Right atrium auricular region (tissue), 2 donors: ENCODE measurements at regions not wholly inside any gene's neighbourhood (a gene's known extent, or its start where the extent isn't known, plus 50 kb on each side); places are given as distances from the start of the nearest gene placed in this dataset.

Source experiments
- DNase-seq: peaks from one replicate; pipeline ENCODE4 v3.0.0-alpha.2; 2019; ENCODE audit warnings: low spot score
- H3K27ac ChIP-seq, 2 donors: fragments of 200-600 bp; sonication (generic); 1 replicate in 1 of 2; 2 replicates in 1 of 2; pipeline ENCODE4 v1.5.1; 2016 to 2019
- H3K27me3 ChIP-seq, 2 donors: fragments of 200-600 bp; sonication (generic); one replicate each; pipeline versions ENCODE4 v1.5.1 to v1.6.0; 2017 to 2019
- H3K36me3 ChIP-seq: fragments of 200-600 bp; sonication (generic); one replicate; pipeline ENCODE4 v1.5.1; 2016
- H3K4me1 ChIP-seq, 2 donors: fragments of 200-600 bp; sonication (generic); one replicate each; pipeline versions ENCODE4 v1.5.1 to v1.6.0; 2017 to 2019
- H3K4me3 ChIP-seq, 2 donors: fragments of 200-600 bp; sonication (generic); 1 replicate in 1 of 2; 2 replicates in 1 of 2; pipeline ENCODE4 v1.5.1; 2017 to 2019; ENCODE audit warnings: mild to moderate bottlenecking in 1 of 2, moderate library complexity in 1 of 2
- H3K9me3 ChIP-seq, 2 donors: fragments of 200-600 bp; sonication (generic); one replicate each; pipeline ENCODE4 v1.5.1; 2019
- TF ChIP-seq, protein P1 (sequence below), 2 donors: fragments of 200-600 bp; sonication (generic); IDR thresholded peaks; one replicate each; pipeline ENCODE4 v1.5.1; 2019; ENCODE audit warnings: antibody characterized with exemption in 2 of 2

DNA sequence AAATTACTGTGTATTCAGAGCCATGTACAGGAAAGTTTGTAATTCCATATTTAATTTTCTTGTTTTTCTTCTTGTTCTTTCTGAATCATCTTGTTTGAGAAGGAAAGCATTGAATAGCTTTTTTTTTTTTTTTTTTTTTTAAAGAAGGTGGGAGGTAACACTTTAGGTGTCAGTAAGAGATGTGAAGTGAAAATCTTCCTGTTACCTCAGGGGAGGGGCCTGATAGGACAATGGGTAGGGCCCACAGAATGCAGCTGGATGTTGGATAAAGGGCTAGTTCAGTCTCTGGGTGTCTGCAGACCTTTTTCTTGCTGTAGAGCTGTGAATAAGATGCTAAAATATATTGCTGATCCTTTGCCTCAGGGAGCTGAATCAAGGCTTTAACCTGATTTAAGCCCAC is 317.4 kb downstream of the MAN2A1 start:
- no peaks in the 10 kb centered on the region for H3K4me1 ChIP-seq
- H3K27me3 ChIP-seq, result no peaks in the 10 kb centered on the region
- DNase-seq, result no peak
- H3K36me3 ChIP-seq, result no peaks in the 10 kb centered on the region
- H3K9me3 ChIP-seq, result no peaks in the 10 kb centered on the region
- TF ChIP-seq, protein P1, sequence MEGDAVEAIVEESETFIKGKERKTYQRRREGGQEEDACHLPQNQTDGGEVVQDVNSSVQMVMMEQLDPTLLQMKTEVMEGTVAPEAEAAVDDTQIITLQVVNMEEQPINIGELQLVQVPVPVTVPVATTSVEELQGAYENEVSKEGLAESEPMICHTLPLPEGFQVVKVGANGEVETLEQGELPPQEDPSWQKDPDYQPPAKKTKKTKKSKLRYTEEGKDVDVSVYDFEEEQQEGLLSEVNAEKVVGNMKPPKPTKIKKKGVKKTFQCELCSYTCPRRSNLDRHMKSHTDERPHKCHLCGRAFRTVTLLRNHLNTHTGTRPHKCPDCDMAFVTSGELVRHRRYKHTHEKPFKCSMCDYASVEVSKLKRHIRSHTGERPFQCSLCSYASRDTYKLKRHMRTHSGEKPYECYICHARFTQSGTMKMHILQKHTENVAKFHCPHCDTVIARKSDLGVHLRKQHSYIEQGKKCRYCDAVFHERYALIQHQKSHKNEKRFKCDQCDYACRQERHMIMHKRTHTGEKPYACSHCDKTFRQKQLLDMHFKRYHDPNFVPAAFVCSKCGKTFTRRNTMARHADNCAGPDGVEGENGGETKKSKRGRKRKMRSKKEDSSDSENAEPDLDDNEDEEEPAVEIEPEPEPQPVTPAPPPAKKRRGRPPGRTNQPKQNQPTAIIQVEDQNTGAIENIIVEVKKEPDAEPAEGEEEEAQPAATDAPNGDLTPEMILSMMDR (IDR thresholded peaks at IDR 0.05), result no peak
- no peak overlapping the region for H3K27ac ChIP-seq
- H3K4me3 ChIP-seq, result no peak overlapping the region

DNA sequence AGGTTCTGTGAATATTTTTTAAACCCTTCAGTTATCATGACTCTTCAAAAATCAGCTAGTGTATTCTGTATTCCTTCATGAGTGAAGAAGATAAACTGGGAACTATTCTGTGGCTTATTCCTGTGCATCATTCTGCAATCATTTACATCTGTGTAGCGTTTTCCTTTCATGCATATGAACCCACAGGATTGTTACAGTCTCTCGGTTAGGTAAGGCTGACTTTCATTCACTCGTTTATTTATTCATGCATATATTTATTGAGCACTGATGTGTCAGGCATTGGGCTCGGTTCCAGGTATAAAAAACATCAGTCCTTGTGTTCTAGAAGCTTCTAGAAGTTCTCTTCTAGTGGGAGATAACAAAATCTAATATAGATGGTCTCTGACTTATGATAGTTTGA is 318.4 kb downstream of the MAN2A1 start:
- Histone ChIP-seq H3K27ac (no peak overlapping the region), H3K27me3 (no peaks in the 10 kb centered on the region), H3K4me1 (no peaks in the 10 kb centered on the region), H3K9me3 (no peaks in the 10 kb centered on the region), H3K4me3 (no peak overlapping the region), H3K36me3 (no peaks in the 10 kb centered on the region)
- TF ChIP-seq, protein P1 (IDR thresholded peaks at IDR 0.05), result no peak
- no peak for DNase-seq

DNA sequence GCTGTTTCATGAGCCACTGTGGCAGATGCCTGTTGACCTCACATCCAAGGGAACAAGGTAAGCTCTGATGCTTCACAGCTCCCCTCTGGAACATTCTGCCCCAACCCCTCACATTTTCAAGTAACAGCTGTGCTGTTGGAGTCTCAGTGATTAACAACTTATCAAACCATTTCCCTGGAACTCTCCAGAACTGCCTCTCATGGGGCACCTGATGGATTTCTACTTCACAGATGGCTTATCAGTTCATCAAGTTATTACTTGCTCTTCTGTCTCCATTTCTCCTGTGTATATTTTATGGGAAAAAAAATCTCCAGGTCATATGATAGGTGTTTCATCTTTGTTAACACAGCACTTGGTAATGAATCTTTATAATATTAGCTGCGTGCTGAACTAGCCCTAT is 322.4 kb downstream of the MAN2A1 start:
- Histone ChIP-seq H3K4me3 (no peak overlapping the region), H3K27ac (no peak overlapping the region), H3K36me3 (no peaks in the 10 kb centered on the region), H3K27me3 (no peaks in the 10 kb centered on the region), H3K9me3 (no peaks in the 10 kb centered on the region), H3K4me1 (no peaks in the 10 kb centered on the region)
- no peak for DNase-seq
- TF ChIP-seq, protein P1 (IDR thresholded peaks at IDR 0.05), result no peak

DNA sequence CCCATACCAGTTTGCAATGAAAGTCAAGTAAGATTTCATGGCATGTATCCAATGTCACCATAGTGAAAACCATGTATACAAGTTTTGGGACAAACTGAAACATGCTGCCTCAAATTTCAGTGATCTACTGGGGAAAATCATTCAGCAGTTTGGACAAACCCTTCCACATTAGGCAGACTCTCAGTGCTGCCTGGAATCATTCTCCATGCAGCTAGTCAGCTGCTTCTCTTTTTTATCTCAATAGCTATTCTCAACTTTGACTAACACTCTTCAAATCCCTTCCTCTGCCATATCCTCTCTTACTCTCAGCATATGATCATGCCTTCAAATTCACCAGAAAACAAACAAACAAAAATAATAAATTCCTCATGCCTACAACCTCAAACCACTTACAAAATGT is 323.3 kb downstream of the MAN2A1 start:
- DNase-seq, result no peak
- Histone ChIP-seq H3K9me3 (no peaks in the 10 kb centered on the region), H3K36me3 (no peaks in the 10 kb centered on the region), H3K4me3 (no peak overlapping the region), H3K27ac (no peak overlapping the region), H3K27me3 (no peaks in the 10 kb centered on the region), H3K4me1 (no peaks in the 10 kb centered on the region)
- TF ChIP-seq, protein P1 (IDR thresholded peaks at IDR 0.05), result no peak

DNA sequence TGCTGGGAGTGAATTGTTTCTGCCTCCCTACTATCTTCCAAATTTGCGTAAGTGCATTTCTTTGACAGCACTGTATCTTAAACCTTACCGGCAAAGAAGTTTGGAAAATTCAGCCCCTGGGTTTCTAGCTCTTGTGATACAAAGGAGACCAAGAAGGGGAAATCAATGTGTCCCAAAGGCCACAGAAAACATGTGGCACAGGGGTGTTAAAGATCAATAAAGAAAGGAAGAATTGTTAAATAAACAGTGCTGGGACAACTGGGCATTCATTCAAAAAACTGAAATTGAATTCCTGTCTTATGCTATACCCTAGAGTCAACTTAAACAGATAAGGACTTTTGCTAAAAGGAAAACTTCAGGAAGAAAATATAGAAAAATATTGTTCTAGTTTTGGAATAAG is 328.1 kb downstream of the MAN2A1 start:
- H3K36me3 ChIP-seq, result no peaks in the 10 kb centered on the region
- no peaks in the 10 kb centered on the region for H3K9me3 ChIP-seq
- no peak overlapping the region for H3K4me3 ChIP-seq
- no peak for DNase-seq
- TF ChIP-seq, protein P1 (IDR thresholded peaks at IDR 0.05), result no peak
- no peaks in the 10 kb centered on the region for H3K4me1 ChIP-seq
- no peak overlapping the region for H3K27ac ChIP-seq
- no peaks in the 10 kb centered on the region for H3K27me3 ChIP-seq

DNA sequence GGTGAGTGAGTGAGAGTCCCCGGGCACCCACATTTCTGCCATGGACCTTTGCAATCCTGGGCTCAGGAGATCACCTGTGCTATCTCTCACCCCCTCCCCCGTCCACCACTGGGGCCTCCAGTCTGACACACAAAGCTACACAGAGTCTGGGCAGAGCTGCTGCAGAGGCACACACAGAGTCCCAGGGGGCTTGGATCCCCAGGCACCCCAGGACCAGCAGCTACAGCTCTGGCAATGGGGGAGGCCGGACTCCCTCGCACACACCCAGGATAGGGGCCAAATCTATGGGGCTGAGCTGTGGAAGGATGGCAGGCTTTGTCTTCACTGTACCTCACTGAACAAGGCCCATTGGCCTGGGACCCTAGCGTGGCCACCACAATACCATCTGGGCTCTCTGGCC is 328.8 kb downstream of the MAN2A1 start:
- H3K36me3 ChIP-seq, result no peaks in the 10 kb centered on the region
- TF ChIP-seq, protein P1 (IDR thresholded peaks at IDR 0.05), result no peak
- H3K27me3 ChIP-seq, result no peaks in the 10 kb centered on the region

More for the DNA sequence above, 328.8 kb downstream of the MAN2A1 start:
- no peak for DNase-seq
- Histone ChIP-seq H3K4me1 (no peaks in the 10 kb centered on the region), H3K27ac (no peak overlapping the region), H3K9me3 (no peaks in the 10 kb centered on the region), H3K4me3 (no peak overlapping the region)
